ENCODE measurements at regions not wholly inside any gene's neighbourhood (a gene's known extent, or its start where the extent isn't known, plus 50 kb on each side); places are given as distances from the start of the nearest gene placed in this dataset.
"Not testable (repeated sequence)": the region's sequence is repeated elsewhere in the genome, so short reads cannot be mapped to it uniquely, and the experiment has no call there.

DNA sequence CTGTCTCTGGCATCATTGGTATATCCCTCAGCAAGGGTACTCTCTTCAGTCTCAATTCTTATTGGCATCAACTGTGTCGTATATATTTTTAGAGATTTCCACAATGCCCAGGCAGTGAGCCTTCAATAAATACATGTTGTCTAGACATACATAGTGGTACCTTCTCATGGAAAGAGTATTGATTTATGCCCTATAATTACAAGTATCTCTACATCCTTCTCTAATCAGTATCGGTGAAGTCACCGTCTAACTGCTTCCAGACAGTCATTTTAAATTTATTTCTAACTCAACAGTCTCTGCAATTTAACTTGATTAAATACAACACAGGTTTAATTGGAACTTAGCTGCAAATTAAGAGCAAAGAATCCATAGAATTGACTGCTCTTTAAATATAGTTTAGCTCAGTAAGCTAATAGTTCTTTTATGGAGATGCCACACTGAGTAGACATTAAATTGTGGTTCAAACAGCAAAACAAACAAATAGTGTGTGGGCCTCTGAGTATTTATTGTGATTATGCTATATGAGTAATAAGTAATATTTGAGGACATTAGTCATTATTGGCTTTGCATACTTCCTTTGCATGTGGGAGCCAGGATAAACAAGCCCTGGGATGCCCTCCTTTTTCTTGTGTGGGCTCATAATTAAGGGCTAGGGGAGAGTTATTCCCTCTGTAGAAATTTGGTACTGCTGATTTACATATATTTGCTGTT lies 126.9 kb upstream of the DUSP10 start:
- DNase-seq = no peak

DNA sequence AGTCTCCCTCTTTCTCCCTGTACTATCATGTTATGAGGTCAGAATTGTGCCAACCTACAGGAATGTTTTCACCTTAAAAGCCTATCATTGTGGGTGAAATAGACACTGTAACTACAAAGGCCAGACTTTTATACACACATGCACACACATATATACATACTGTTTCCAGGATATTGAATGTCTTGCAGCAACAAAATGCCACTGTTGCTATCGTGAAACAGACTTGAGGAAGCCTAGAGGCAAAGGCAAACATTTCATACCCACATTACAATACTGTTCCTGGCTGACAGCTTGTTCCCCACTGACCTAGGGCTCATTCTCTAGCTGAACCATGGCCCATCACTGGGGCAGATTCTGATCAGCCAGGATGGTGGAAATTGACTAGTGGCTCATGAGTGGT lies 125.1 kb upstream of the DUSP10 start:
- DNase-seq = no peak

DNA sequence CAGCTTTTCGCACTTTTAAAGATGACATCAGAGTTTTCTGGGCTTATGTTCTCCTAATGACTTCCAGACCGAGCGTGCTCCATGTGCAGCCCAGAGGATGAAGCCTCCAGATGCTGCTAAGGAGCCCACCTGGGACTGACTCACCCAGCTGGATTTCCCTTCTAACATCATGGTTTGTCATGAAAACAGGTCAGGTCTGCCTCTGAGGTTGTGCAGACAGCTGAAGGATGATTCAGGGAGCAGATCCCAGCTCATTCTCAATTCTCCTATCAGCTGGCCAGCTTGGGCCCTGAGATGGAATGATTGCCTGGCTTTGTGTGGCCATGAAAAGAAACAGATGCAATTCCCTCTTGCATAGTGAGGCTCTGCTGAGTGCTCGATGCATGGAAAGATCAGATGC lies 123.9 kb upstream of the DUSP10 start:
- DNase-seq = no peak

DNA sequence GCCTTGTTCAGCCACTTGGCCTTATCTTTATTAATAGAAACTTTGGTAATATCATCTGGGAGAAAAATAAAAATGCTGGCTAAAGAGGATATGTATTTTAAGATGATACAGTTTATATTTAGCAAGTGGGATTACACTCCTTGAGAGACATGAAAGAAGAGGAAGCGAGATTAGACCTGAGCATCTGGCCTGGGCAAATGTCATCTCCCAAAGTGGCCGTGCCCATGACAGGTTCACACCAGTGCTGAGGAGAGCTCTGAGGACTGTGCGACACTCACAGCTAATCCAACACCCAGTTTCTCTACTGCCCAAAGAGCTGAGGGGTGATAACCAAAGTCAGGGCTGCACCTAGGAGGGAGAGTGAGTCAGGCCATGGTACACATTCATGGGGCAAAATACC lies 121.7 kb upstream of the DUSP10 start:
- no peak for DNase-seq

DNA sequence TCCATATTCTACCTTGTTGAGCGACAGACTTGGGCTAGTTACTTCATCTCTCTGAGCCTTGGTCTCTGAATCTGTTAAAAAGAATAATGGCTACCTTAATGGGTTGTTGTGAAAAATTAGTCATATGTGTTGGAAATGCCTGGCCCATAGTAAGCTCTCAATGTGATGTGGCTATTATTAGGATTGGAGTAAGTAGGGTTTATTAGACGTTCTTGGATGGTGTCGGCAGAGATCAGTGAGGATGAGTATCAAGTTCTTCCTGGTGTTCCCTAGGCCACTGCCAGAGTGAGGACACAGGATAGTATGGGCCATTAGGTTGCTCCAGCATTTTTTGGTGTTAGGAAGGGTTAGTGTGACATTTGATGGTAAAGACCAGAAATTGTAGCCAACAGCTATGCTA lies 121.1 kb upstream of the DUSP10 start:
- DNase-seq = no peak

DNA sequence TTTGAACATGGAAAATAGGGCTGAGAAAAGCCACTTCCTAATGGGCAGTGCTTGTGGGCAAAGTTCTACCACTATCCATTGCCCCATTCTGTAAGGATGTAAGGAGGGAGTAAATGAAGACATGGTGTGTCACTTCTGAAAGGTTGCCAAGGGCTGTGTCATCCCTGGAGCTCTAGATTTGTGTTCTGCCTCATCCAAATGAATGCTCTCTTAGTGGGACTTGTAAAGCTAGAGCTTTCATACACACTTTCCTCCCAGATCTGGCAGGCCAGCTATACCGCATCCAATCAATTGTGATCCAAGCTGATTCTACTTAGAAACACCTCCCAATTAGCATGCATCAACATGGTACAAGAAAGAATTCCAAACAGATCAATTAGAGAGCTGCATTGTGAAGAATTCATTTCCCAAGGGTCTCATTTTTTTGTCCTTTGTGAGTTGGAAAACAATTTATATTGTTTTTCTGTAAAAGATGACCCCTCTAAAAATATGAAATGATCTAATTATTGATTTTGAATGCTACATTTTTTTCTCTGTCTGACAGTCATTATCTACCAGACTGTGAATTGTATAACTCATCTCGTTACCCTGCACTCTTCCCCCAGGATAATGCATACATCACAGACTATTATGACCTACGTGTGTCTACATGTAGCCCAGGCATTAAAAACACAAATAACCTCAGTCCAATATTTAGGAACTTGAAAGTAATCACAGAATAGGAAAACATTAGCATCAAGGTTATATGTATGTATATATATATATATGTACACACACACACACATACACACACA lies 117.1 kb upstream of the DUSP10 start:
- DNase-seq = no peak

DNA sequence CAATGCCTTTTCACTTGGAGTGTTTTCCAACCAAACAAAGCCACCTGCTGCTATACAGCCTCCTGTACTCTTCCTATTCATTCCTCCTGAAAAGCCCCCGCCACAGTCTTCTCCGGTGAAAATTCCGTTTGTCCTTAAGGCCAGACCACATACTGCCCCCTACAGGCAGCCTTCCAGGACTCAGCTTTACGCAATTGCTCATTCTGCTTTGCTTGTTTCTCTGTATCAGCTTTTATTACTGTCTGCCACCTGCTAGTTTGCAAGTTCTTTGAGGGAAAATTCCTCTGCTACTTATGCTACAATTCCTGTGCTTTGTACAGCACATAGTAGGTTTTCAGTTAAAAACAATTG lies 115.2 kb upstream of the DUSP10 start:
- not testable (repeated sequence) for DNase-seq

DNA sequence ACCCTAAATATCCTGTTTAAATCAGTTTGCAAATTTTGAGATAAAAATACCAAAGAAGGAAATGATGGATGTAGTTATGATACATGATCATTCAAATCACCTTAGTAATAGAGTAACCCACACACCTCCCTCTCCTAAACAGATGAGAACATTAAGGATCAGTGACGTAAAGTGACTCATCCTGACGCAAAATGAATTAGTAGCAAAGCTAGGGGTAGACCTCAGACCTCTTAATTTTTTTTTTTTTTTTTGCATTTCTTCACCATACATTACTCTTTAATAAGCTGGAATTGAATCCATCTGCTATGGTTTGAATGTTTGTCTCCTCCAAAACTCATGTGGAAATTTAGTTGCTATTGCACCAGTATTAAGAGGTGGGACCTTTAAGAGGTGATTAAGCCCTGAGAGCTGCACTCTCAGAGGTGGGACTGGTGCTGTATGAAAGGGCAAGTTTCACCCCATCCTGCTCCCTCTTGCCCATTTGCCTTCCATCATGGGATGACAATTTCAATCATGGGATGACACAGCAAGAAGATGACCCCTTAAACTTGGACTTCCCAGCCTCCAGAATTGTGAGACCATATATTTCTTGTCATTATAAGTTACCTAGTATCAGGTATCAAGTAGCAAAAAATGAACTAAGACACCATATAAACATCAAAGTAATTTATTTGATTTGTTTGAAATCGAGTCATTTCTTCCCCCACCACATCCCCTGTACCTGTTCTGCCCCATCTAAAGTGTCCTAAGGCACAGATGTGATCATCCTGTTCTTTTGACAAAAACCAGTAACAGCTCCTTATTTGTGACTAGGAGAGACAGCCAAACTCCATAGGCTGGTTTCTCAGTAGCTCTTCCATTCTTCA lies 114.6 kb upstream of the DUSP10 start:
- DNase-seq = no peak

DNA sequence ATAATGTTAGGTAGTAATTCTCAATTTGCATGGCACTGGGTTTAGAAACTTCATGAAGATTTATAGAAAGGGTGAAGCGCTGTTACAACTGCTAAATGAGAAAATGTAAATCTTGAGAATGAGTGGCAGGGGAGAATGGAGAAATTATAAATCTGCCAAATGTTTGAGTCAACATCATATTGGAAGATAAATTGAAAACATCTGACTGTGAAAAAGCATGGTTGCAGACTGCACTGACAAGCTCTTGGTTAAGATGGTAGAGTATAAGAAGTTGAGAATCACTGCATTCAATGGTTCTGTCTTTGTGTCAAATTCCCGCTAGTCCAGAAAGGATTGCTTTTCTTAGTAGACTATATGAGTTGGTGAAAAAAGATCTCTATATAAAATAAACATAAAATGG lies 113.3 kb upstream of the DUSP10 start:
- DNase-seq = no peak

DNA sequence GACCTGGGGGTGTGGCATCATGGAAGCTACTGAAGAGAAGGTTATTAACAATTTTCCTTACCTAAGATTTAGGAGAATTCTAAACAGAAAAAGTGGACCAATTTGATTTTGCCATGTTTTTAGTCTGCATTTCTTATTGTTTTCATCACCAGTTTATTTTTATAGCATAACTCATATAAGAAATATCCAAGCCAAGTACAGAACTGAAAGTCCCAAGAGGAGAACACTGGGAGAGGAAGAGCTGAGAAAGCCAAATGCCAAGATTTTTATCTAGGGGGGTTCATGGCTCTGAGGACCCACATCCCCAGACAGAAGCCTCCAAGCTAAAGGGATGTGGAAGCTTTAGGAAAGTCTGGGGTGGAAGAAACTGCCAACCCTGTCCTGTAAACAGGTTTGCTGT lies 109.4 kb upstream of the DUSP10 start:
- DNase-seq = no peak

DNA sequence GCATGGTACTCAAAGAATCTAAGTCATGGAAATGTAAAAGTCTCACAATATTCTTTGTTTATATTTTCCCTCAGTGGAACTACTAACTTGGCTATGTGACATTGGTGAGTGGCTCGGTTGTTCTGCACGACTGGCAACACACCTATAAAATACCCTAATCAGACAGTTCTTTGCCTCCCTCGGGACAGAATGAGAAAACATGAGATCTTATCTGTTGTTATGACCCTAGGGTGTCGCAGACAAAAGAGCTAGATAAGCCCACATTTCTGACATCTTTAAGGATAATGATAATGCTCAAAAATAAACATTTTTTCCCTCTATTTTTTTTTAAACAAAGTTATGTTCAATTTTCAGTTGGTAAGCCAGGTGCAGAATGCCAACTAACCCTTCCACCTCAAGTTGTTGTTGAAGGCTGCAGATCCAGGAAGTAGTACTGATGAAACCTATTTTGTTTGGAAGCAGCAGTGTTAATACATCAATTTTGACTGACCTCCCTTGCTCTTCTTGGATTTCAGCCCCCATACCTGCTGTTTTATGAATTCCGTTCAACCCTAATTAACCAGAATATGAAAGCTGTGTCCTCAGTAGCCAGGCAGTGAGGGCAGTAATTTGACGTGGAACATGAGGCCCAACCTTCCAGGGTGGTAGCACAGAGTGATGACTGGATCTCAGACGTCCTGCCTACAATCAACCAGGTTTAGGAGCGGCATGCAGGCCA lies 108.7 kb upstream of the DUSP10 start:
- no peak for DNase-seq

DNA sequence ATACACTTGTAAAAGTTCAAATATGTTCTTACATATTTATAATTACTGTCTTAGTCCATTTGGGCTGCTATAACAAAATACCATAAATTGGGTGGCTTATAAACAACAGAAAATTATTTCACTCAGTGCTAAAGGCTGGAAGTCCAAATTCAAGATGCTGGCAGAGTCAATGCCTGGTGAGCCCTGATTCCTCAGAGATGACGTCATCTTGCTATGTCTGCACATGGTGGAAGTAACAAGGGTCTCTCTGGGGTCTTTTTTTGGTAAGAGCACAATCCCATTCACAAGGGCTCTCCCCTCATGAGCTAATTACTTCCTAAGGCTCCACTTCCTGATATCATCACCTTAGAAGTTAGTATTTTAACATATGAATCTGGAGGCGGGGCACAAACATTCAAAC lies 108.0 kb upstream of the DUSP10 start:
- no peak for DNase-seq

DNA sequence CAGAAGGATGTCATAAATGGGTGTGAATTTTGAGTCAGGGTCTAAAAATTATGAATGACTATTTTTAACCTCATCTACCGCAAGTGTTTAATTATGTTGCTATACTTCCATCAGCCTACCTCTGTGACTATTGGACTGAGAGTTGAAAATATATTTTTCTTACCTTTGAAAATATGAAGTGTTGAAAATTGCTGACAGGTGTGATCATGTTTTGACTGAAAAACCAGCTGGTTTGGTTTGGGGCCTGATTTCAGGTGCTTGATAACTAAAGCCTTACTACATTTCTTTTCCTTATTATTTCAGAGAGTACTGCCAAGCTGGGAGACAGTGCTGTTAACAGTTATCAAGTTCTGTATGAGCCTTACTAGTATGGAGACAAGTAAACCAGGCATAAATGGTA lies 107.2 kb upstream of the DUSP10 start:
- DNase-seq = no peak

DNA sequence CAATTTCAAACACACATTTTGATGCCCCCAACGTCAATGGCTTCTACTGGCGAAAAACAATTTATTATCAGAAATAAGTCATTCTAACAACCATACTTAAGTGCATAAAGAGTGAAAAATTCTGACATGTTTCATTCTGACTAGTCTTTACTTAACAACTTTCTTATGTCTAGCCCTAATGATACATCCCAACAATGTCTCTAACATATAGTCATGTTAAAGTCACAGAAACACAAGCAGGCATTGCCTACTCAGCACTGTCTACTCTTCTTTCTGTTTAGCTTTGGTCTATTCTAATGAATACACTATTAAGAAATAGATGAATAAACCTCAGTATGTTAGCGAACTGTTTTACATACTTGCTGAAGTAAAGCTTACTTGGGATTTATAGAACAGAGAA lies 105.8 kb upstream of the DUSP10 start:
- no peak for DNase-seq

DNA sequence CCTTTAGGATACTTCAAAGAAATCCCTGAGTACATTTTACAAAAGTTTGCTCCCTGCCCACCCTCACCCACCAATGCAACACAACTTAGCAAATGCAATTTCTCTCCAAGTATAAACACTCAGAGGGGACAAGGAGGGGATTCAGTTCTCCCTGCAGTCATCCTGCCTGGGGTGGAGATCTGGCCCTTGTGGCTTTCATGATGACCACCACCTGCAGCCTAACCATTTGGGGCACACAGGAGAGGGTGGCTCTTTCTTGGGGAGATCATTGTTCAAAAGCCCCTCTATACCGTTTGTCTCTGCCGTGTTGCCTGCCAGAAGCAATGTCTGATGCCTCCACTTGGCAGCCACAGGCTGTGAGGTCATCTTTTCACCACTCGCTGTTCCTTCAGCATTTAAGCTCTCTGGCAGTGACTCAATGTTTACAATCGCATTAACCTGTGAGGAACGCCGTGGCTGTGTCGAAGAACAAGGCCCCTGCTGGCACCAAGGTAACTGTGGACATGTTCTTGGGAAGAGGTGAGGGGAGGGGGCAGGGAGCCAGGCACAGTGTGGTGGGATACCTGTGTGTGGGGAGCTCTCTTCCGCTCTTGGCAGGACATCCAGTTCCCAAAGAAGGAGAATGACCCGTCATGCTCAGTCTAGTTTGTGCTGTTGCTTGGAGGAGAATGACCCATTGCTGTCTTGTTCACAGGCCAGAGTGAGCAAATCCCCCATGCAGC lies 103.9 kb upstream of the DUSP10 start:
- no peak for DNase-seq

DNA sequence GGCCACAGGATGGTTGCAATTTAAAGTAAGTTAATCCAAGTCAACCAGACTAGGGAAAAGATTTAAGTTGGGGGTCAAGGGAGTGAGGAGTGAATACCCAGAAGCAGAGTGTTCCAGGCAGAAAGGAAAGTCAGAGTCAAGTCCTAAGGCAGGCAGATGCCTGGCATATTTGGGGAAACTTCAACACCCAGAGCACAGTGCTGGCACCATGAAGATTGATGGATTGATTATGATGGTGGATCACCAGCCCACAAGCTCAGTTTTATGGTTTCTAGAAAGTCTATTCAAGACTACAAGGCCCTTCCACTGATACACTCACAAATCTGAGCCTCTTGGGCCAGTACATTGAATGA lies 100.1 kb upstream of the DUSP10 start:
- no peak for DNase-seq

DNA sequence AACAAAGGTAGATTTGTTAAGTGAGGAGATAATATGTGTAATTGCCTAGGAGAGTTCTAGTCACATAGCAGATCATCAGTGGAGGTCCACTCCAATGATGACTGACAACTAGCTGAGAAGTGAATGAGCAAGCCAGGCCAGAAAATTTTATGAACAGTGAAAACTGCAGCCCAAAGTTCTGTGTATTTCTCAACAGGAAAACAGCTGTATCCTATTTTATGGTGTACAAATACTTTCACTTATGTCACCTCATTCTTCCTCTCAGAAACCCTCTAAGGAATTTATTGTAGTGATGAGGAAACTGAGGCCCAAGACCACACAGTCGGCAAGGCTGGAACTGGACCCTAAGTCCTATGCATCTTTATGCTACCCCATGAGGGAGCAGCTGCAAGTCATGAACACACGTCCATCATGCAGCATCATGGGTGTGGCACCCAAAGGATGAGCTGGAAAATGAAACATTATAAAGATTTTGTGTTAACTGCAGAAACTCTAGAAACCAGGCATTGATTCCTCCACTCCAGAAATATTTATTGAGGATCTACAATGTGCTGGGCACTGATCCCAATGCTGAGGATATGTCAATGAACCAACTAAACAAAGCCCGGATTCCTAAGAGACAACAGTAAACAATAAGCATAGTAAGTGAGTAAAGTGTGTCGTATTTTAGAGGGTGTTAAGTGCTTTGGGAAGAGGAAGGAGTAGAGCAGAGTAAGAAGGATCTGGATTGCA lies 99.5 kb upstream of the DUSP10 start:
- DNase-seq = no peak

DNA sequence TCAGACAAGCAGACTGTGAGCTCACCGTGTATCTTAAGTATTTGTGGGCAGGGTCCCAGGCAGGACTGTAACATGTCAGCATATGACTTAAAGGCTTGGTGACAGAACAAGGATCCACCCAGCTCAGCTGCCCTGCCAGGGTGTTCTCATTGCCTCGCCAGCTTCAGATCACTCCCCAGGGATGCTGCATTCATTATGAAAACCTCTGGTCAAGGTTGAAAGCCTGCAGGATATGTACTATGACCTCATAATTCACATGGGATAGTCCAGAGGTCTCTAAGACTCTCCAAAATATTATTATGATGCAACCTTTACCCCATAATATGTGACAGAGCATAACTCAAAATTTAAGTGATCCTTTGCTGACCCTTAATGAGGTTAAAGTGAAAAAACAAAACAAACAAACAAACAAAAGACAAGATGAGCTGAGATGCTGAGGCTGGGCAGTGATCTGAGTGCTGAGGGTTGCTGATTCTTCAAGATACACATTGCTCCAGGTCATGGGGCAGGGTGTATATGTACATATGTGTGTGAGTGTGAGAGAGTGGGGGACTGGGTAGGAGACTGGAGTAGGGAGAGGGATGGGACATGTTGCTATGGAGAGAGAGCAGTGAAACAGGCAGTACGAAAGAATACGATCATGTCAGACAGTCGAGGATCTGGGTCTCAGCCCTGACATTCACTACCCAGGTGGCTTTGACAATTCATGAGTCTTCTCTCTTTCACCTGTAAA lies 98.8 kb upstream of the DUSP10 start:
- DNase-seq = no peak

DNA sequence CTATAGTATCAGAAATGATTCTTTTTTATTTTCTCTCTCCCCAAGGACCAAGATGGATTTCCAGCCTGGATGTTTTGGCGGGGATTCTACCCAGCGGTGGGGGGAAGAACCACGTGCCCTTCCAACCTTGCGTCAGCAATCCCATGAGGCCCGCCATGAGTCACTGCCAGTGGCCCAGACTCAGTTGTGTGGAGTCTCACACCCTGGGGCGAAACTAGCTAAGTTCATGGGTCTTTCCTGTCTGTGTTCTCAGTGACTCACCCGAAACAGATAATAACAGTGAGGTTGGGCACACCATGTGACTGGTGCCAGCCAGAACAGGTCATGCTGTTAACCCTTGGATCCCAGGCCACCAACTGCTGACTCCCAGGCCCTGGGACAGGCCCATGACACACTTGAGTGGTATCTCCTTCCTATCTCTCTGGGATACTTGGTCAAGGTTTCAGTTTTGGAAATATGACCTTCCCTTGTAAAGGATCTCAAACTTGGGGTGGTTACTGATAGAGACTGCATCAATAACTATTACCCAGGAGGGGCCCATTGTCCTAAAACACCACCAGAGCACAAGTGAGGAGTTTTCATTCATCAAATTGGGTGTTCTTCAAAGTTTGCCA lies 98.0 kb upstream of the DUSP10 start:
- DNase-seq = peak; percentile 75

DNA sequence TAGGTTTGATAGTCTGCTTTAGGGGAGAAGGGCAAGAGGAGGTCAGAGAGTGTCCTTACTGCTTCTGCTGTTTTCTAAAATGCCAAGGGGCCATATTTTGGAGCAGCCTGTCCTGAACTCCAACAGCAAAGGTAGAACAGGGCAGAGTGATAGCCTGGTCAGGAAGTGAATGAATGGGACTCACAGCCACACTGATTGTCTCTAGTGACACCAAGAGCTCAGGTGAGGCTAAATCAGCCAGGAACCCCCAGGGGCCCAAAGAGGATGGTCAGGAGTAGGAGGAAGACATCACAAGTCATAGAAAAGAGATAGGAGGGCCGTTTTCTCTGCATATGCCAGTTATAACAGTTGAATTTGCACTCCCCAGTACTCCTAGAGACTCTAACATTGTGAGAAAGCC lies 97.4 kb upstream of the DUSP10 start:
- DNase-seq = no peak

DNA sequence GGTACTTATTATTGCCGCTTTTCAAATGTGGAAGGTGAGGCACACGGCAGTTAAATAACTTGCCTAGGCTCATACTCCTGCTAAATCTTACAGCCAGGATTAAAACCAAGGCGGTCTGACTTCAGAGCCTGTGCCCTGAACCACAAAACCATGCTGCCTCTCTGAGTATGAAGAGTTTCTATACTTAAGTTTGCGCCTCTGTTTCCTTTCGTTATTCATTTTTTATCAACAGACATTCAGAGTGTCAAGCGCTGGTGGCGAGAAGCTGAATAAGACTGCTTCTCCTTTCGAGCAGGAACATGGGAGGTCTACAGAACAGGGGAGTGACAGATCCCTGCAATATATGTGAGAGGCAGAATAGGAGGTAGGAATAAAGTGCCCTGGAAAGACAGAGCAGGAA lies 96.0 kb upstream of the DUSP10 start:
- DNase-seq = peak; percentile 11

Measured in CD4-positive, alpha-beta T cell treated with Interferon gamma for 1 hour (primary cell).